Activated CD4-positive, alpha-beta T cell treated with anti-CD3 and anti-CD28 coated beads, Interleukin-2, amount 10 ng/mL, durations not matched to agents 24 days and 14 days (primary cell): ENCODE measurements at regions not wholly inside any gene's neighbourhood (a gene's known extent, or its start where the extent isn't known, plus 50 kb on each side); places are given as distances from the start of the nearest gene placed in this dataset.
"Not testable (repeated sequence)": the region's sequence is repeated elsewhere in the genome, so short reads cannot be mapped to it uniquely, and the experiment has no call there.

Experiments
- DNase-seq: peaks from one replicate; pipeline ENCODE4 v3.0.0; 2022
- H3K27ac Mint-ChIP-seq: one replicate; pipeline ENCODE4 v1.8.0; 2022; ENCODE audit warnings: mild to moderate bottlenecking, mixed read lengths
- H3K27me3 Mint-ChIP-seq: one replicate; pipeline ENCODE4 v1.8.0; 2022; ENCODE audit warnings: mixed read lengths
- H3K36me3 Mint-ChIP-seq: one replicate; pipeline ENCODE4 v1.8.0; 2022; ENCODE audit warnings: low read depth, mild to moderate bottlenecking, mixed read lengths
- H3K4me1 Mint-ChIP-seq: one replicate; pipeline ENCODE4 v1.8.0; 2021; ENCODE audit warnings: mixed read lengths
- H3K4me3 Mint-ChIP-seq: one replicate; pipeline ENCODE4 v1.8.0; 2022; ENCODE audit warnings: mild to moderate bottlenecking, moderate library complexity, mixed read lengths
- H3K9me3 Mint-ChIP-seq: one replicate; pipeline ENCODE4 v1.8.0; 2021; ENCODE audit warnings: mixed read lengths
- intact Hi-C: fragments of 100-400 bp; cut with micrococcal nuclease; formaldehyde crosslinking; loops from one replicate; pipeline ENCODE4 v1.15.1; 2023

DNA sequence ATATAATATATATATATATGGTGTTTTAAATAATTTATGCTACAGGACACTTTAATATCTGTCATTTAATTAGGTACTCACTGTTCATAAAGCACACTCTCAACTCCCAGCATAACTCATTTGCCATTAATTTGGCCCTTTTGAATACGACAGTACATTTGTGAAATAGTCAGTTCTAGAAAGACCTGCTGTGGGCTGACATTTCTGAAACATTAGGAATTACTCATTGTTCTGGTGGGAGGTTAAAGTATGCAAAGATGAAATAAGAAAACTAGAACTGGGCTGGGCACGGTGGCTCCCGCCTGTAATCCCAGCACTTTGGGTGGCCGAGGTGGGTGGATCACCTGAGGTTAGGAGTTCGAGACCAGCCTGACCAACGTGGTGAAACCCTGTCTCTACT lies 497.5 kb downstream of the UTRN start:
- Mint-ChIP-seq H3K27ac (no peak overlapping the region), H3K4me3 (no peak overlapping the region), H3K27me3 (no peaks in the 10 kb centered on the region), H3K36me3 (peaks cover 12% of the 10 kb centered on the region), H3K9me3 (no peaks in the 10 kb centered on the region), H3K4me1 (peaks cover 4% of the 10 kb centered on the region)
- intact Hi-C loops: loop anchor here (5.0 kb wide), 1 partner anchor 200 kb away; no protein-coding TSS in a partner anchor
- no peak for DNase-seq

- DNase-seq: no peak
- H3K9me3 Mint-ChIP-seq: no peaks in the 10 kb centered on the region
- H3K27ac Mint-ChIP-seq: no peak overlapping the region
- no peaks in the 10 kb centered on the region for H3K27me3 Mint-ChIP-seq
- no peak overlapping the region for H3K4me3 Mint-ChIP-seq
- H3K36me3 Mint-ChIP-seq: peaks cover 8% of the 10 kb centered on the region
- no peaks in the 10 kb centered on the region for H3K4me1 Mint-ChIP-seq
- intact Hi-C loops: no loop called here
Observed at GRCh38 chr6:144785056-144785455, 499.9 kb downstream of the UTRN start.

DNA sequence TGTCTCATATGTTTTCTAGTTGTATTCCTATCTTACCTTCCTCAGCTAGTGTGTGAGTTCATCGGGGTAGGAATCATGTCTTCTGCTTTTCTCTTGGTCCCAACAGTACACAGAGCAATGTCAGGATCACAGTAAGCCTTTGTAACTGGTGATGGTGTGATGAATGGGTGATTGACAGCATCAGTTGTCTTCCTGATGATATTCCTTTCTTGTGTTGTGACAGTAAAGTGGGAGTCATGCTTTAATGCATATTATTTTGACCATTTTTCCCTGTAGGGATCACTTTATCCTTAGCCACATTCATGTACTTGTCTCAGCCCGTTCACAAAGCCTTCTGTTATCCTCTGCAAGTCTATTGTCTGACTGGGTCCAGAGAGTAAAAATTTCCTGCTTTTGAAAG lies 501.7 kb downstream of the UTRN start:
- no peaks in the 10 kb centered on the region for H3K9me3 Mint-ChIP-seq
- intact Hi-C loops: no loop called here
- no peaks in the 10 kb centered on the region for H3K4me1 Mint-ChIP-seq
- no peak overlapping the region for H3K4me3 Mint-ChIP-seq
- no peak overlapping the region for H3K27ac Mint-ChIP-seq
- peaks cover 7% of the 10 kb centered on the region for H3K36me3 Mint-ChIP-seq
- no peak for DNase-seq
- H3K27me3 Mint-ChIP-seq: no peaks in the 10 kb centered on the region

- peaks cover 49% of the 10 kb centered on the region for H3K36me3 Mint-ChIP-seq
Observed at GRCh38 chr6:144793744-144794143, 508.6 kb downstream of the UTRN start.

GRCh38 chr6:144795022-144795421 lies 509.9 kb downstream of the UTRN start:
- H3K27ac Mint-ChIP-seq, intact Hi-C loops, H3K4me1 Mint-ChIP-seq, H3K27me3 Mint-ChIP-seq, H3K4me3 Mint-ChIP-seq, DNase-seq: not testable (repeated sequence)
- Mint-ChIP-seq H3K9me3 (peaks cover 21% of the 10 kb centered on the region), H3K36me3 (peaks cover 55% of the 10 kb centered on the region)

More at GRCh38 chr6:144793744-144794143, 508.6 kb downstream of the UTRN start:
- Mint-ChIP-seq H3K4me1 (no peaks in the 10 kb centered on the region), H3K27me3 (no peaks in the 10 kb centered on the region), H3K27ac (no peak overlapping the region), H3K4me3 (no peak overlapping the region), H3K9me3 (peaks cover 17% of the 10 kb centered on the region)
- intact Hi-C loops: no loop called here
- no peak for DNase-seq

GRCh38 chr6:144796070-144796469 lies 510.9 kb downstream of the UTRN start:
- Mint-ChIP-seq H3K4me1 (no peaks in the 10 kb centered on the region), H3K27ac (no peak overlapping the region), H3K9me3 (peaks cover 21% of the 10 kb centered on the region), H3K27me3 (no peaks in the 10 kb centered on the region), H3K4me3 (no peak overlapping the region), H3K36me3 (peaks cover 55% of the 10 kb centered on the region)
- no peak for DNase-seq
- intact Hi-C loops: no loop called here

DNA sequence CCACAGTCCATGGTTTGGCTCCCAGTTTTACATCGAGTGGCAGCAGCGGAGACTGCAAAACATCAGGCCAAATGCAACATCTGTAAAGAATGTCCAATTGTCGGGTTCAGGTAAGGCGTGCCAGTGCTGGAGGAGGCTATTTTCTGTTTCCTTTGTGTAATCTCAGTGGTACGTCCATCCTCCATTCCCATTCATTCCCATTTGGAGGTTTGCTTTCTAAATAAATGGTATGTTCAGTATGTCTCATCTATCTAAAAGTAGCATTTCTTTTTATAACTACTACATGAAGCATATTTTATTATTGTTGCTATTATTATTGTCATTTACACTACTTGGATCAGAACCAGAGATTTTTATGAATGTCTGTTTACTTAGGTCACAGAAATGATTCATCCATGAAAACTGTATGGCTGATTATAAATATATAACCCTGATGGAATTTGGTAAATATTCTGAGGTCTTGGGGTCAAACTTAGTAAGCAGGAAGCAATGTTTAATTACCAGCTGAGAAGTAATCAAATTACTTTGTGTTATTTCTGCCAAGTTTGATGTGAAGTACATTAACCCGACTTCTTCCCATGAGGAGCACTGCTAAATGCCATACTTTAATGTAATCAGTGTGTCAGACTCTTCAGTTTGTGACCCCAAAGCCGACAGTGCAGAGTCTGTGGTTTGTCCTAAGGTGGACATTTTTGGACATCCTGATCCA lies 512.9 kb downstream of the UTRN start:
- intact Hi-C loops: no loop called here
- DNase-seq: no peak
- Mint-ChIP-seq H3K36me3 (peaks cover 53% of the 10 kb centered on the region), H3K27ac (no peak overlapping the region), H3K4me1 (no peaks in the 10 kb centered on the region), H3K27me3 (no peaks in the 10 kb centered on the region), H3K4me3 (no peak overlapping the region), H3K9me3 (peaks cover 21% of the 10 kb centered on the region)

DNA sequence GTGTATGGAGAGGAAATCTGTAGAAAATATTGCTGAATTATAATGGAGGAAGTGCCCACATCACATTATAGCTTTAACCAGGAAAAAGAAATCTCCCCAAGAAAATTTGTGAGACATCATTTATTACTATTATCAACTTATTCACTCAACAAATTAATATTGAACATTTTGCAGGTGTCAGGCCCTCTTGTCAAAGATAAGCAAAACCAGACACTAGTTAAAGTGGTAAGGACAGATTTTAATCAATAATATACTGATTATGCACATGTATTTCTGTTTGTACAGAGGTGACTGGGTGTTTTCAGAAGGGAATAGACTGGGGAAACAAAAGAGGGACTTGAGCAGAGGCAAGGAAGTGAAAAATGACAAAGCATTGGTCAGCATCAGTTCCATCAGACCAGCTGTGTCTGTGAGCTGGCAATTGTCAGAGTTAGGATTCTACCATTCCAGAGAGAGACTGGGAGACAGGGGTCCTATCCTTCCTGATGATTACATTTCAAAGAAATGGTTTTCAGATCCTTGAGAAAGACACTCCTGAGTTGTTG lies 519.2 kb downstream of the UTRN start:
- DNase-seq: no peak
- H3K4me1 Mint-ChIP-seq: no peaks in the 10 kb centered on the region
- H3K36me3 Mint-ChIP-seq: peaks cover 22% of the 10 kb centered on the region
- H3K4me3 Mint-ChIP-seq: no peak overlapping the region
- H3K27me3 Mint-ChIP-seq: no peaks in the 10 kb centered on the region
- H3K9me3 Mint-ChIP-seq: peaks cover under 1% of the 10 kb centered on the region
- no peak overlapping the region for H3K27ac Mint-ChIP-seq
- intact Hi-C loops: no loop called here

DNA sequence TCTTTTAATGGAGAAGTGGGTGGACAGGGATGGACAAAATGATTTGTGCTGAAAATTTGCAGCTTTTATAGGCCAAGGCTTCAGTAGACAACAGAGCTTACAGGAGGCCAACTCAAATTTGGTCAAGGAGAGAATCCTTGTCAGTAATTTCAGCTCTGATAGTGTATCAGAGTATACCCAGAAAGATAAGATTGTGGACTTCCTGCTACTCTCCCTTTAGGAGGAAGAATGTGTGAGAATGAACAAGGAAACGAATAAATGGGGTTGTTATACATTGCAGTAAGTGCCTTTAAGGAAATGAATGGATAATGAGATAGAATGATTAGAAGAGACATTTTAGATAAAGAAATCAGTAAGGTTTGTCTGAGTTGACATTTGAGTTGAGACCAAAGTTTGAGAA lies 519.9 kb downstream of the UTRN start:
- no peak overlapping the region for H3K4me3 Mint-ChIP-seq
- no peak overlapping the region for H3K27ac Mint-ChIP-seq
- intact Hi-C loops: no loop called here
- H3K9me3 Mint-ChIP-seq: no peaks in the 10 kb centered on the region
- DNase-seq: no peak
- peaks cover 25% of the 10 kb centered on the region for H3K36me3 Mint-ChIP-seq
- H3K27me3 Mint-ChIP-seq: no peaks in the 10 kb centered on the region
- H3K4me1 Mint-ChIP-seq: no peaks in the 10 kb centered on the region

DNA sequence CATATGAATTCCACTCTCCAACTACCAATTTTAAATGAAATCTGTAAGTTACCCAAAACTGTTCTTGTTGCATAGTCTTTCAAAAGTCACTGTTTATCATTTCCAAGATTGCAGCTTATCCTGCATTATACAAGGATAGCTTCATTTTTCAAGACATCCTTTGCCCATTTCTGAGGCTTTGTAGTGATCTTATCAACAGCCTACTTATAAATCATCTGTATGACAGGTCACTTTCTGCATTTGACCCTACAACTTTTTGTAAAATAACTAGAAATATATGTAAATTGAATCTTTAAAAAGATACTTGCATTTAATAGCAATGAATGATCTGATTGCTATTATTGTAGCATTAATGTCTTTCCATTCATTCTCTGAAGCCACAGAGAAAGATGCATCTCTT lies 521.1 kb downstream of the UTRN start:
- H3K9me3 Mint-ChIP-seq: no peaks in the 10 kb centered on the region
- peaks cover 31% of the 10 kb centered on the region for H3K36me3 Mint-ChIP-seq
- no peak for DNase-seq
- H3K27me3 Mint-ChIP-seq: no peaks in the 10 kb centered on the region
- H3K4me1 Mint-ChIP-seq: no peaks in the 10 kb centered on the region
- intact Hi-C loops: no loop called here
- no peak overlapping the region for H3K4me3 Mint-ChIP-seq
- H3K27ac Mint-ChIP-seq: no peak overlapping the region

DNA sequence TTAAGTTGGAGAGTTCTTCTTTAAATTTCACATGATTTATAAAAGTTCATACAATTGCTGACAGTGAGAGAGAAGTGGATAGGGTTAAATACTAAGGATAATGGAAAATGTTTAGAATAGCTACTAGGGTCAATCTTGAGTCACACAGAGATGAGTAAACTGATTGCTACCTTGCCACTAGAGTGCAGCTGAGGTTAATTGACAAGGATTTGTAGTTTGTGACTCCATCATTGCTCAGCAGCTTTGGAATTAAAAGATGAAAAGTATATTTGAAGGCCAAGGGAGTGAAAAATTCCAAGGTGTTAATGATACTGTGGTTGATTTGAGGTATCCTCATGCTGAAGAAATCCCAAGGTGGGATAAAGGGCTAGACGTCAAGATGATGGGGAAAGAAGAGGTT lies 524.0 kb downstream of the UTRN start:
- Mint-ChIP-seq H3K36me3 (peaks cover 39% of the 10 kb centered on the region), H3K4me3 (no peak overlapping the region), H3K4me1 (no peaks in the 10 kb centered on the region), H3K9me3 (no peaks in the 10 kb centered on the region), H3K27me3 (no peaks in the 10 kb centered on the region), H3K27ac (no peak overlapping the region)
- no peak for DNase-seq
- intact Hi-C loops: no loop called here

GRCh38 chr6:144809969-144810368 lies 524.8 kb downstream of the UTRN start:
- no peaks in the 10 kb centered on the region for H3K27me3 Mint-ChIP-seq
- H3K4me3 Mint-ChIP-seq: no peak overlapping the region
- intact Hi-C loops: no loop called here
- no peaks in the 10 kb centered on the region for H3K9me3 Mint-ChIP-seq
- H3K36me3 Mint-ChIP-seq: peaks cover 38% of the 10 kb centered on the region
- no peaks in the 10 kb centered on the region for H3K4me1 Mint-ChIP-seq
- H3K27ac Mint-ChIP-seq: no peak overlapping the region
- DNase-seq: no peak

- Mint-ChIP-seq H3K27ac (no peak overlapping the region), H3K4me1 (no peaks in the 10 kb centered on the region), H3K27me3 (no peaks in the 10 kb centered on the region), H3K36me3 (peaks cover 45% of the 10 kb centered on the region), H3K4me3 (no peak overlapping the region), H3K9me3 (no peaks in the 10 kb centered on the region)
- no peak for DNase-seq
- intact Hi-C loops: no loop called here
Observed at GRCh38 chr6:144811140-144811539, 526.0 kb downstream of the UTRN start.

DNA sequence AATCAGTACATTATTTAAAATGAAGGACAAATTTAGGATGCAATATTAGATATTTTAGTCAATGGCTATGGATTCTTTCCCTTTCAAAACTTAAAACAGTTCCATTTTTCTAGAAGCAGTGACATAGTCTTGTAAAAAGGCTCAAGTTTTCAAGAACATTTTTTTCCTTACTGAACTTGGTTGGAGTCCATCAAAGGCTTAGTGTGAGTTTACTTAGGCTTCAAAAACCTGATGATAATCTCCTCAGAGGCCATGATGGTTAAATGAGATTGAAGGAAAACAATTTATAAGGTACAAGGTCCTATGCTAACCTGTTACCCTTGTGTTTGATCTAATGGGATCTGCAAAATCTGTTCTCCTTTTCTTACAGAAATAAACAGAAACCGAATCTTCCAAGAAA lies 531.8 kb downstream of the UTRN start:
- H3K9me3 Mint-ChIP-seq: no peaks in the 10 kb centered on the region
- DNase-seq: no peak
- no peaks in the 10 kb centered on the region for H3K4me1 Mint-ChIP-seq
- H3K27ac Mint-ChIP-seq: no peak overlapping the region
- peaks cover 29% of the 10 kb centered on the region for H3K36me3 Mint-ChIP-seq
- no peaks in the 10 kb centered on the region for H3K27me3 Mint-ChIP-seq
- H3K4me3 Mint-ChIP-seq: no peak overlapping the region
- intact Hi-C loops: no loop called here

- Mint-ChIP-seq H3K36me3 (peaks cover 16% of the 10 kb centered on the region), H3K4me3 (no peak overlapping the region), H3K9me3 (no peaks in the 10 kb centered on the region), H3K4me1 (no peaks in the 10 kb centered on the region), H3K27ac (no peak overlapping the region), H3K27me3 (no peaks in the 10 kb centered on the region)
- DNase-seq: no peak
- intact Hi-C loops: no loop called here
Observed at GRCh38 chr6:144820270-144820669, 535.1 kb downstream of the UTRN start.
